ENCODE measurements at regions not wholly inside any gene's neighbourhood (a gene's known extent, or its start where the extent isn't known, plus 50 kb on each side); places are given as distances from the start of the nearest gene placed in this dataset.

DNA sequence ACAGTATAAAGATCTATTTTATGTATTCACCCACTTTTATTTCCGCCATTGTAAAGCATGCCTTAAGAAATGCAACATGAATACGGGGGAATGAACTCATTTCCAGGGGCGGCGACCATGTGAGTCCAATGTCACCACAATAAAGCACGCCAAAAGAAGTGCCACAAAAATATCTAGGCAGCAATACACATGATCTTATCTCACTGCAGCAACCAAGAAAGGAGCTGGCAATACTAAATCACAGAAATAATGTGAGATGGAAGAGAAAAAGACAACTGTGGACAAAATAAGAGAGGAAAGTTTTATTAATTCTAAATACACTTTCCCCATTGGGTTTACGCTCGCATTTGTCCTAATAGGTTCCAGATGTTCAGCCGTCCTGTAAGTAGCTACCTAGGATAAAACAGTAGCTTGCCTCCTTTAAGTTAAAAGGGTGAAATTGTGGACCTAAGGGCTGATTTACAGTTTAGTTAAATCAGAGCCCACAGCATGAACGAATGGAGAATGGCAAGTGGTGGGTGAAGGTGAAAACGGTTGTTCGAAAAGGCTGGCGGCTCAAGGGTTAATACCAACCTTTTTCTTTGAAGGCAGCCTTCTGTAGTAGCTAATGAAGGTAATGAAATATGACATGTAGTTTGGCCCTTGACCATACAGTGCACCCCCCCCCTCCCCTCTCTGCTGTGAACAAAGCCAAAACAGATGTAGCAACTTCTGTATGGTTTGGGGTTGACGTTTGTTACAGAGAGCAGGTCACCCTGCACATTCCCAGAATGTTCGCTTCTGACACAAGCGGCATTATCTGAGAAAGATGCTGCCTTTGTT, 504.2 kb upstream of the PSMD7 start:
- CTCF ChIA-PET: no interaction called here
- no peak for DNase-seq (ENCODE audit: low read depth, low spot score)

More for the DNA sequence above, 504.2 kb upstream of the PSMD7 start:
- FAIRE-seq (no peak), ATAC-seq (no peak)
- H3K36me3 ChIP-seq (ENCODE audit: control insufficient read depth in 2 of 2, insufficient read depth in 2 of 2, low read length in 1 of 2): no peaks in the 10 kb centered on the region
- BruUV-seq (replicated peaks): no TSS peak
- no peaks in the 10 kb centered on the region for H3K27me3 ChIP-seq (replicated peaks in 1 of 2; ENCODE audit: control insufficient read depth in 2 of 2, insufficient read depth in 2 of 2, low read length in 1 of 2)
- ChIA-PET POLR2A (no interaction called here), SMC1A (ENCODE audit: uncharacterized antibody, unreplicated experiment) (no interaction called here), RAD21 (ENCODE audit: unreplicated experiment) (no interaction called here)
- H3K4me1 ChIP-seq (ENCODE audit: control insufficient read depth, insufficient read depth, low read length): no peaks in the 10 kb centered on the region
- H3K79me2 ChIP-seq (ENCODE audit: control insufficient read depth, insufficient read depth, low read length): no peaks in the 10 kb centered on the region
- H2AFZ ChIP-seq (ENCODE audit: control insufficient read depth, low read depth, low read length): no peak overlapping the region
- H3K4me2 ChIP-seq (ENCODE audit: control insufficient read depth, insufficient read depth): no peak overlapping the region
- no peak overlapping the region for H3K9ac ChIP-seq (ENCODE audit: control insufficient read depth, insufficient read depth, low read length)
- no peak overlapping the region for H3K27ac ChIP-seq (ENCODE audit: control insufficient read depth, insufficient read depth)
- intact Hi-C loops (cut with micrococcal nuclease; ENCODE audit: unreplicated experiment) (no loop called here), in situ Hi-C loops (cut with MboI) (no loop called here)
- 51% methylated on average over 15 of the region's 15 CpGs for WGBS (ENCODE audit: insufficient coverage, insufficient replicate concordance, low lambda C conversion rate, missing lambda C conversion rate)
- H3K4me3 ChIP-seq: no peak overlapping the region
- no peak for TF ChIP-seq RCOR1 (conservative IDR thresholded peaks at IDR 0.05; ENCODE audit: low read depth, low read length)
- TF ChIP-seq, protein P1, sequence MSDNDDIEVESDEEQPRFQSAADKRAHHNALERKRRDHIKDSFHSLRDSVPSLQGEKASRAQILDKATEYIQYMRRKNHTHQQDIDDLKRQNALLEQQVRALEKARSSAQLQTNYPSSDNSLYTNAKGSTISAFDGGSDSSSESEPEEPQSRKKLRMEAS (IDR thresholded peaks at IDR 0.05; ENCODE audit: low read depth, low read length): no peak
- no peak for TF ChIP-seq TCF12 (IDR thresholded peaks at IDR 0.05; ENCODE audit: low read depth, low read length)
- no peak for TF ChIP-seq ESRRA (IDR thresholded peaks at IDR 0.05; ENCODE audit: low read length)
- TF ChIP-seq, protein P2, sequence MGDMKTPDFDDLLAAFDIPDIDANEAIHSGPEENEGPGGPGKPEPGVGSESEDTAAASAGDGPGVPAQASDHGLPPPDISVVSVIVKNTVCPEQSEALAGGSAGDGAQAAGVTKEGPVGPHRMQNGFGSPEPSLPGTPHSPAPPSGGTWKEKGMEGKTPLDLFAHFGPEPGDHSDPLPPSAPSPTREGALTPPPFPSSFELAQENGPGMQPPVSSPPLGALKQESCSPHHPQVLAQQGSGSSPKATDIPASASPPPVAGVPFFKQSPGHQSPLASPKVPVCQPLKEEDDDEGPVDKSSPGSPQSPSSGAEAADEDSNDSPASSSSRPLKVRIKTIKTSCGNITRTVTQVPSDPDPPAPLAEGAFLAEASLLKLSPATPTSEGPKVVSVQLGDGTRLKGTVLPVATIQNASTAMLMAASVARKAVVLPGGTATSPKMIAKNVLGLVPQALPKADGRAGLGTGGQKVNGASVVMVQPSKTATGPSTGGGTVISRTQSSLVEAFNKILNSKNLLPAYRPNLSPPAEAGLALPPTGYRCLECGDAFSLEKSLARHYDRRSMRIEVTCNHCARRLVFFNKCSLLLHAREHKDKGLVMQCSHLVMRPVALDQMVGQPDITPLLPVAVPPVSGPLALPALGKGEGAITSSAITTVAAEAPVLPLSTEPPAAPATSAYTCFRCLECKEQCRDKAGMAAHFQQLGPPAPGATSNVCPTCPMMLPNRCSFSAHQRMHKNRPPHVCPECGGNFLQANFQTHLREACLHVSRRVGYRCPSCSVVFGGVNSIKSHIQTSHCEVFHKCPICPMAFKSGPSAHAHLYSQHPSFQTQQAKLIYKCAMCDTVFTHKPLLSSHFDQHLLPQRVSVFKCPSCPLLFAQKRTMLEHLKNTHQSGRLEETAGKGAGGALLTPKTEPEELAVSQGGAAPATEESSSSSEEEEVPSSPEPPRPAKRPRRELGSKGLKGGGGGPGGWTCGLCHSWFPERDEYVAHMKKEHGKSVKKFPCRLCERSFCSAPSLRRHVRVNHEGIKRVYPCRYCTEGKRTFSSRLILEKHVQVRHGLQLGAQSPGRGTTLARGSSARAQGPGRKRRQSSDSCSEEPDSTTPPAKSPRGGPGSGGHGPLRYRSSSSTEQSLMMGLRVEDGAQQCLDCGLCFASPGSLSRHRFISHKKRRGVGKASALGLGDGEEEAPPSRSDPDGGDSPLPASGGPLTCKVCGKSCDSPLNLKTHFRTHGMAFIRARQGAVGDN (IDR thresholded peaks at IDR 0.05): no peak
- TF ChIP-seq ZNF274 (IDR thresholded peaks at IDR 0.05; ENCODE audit: insufficient read depth, insufficient read length): no peak
- TF ChIP-seq NBN (IDR thresholded peaks at IDR 0.05): no peak
- TF ChIP-seq MEF2B (IDR thresholded peaks at IDR 0.05; ENCODE audit: partially characterized antibody, poor library complexity, severe bottlenecking): no peak
- no peak for TF ChIP-seq FOS (IDR thresholded peaks at IDR 0.05; ENCODE audit: borderline replicate concordance, extremely low read depth, insufficient read length)
- H3K9me3 ChIP-seq (replicated peaks; ENCODE audit: control insufficient read depth, insufficient read depth, low read length): no peaks in the 10 kb centered on the region
- H4K20me1 ChIP-seq (ENCODE audit: control insufficient read depth, insufficient read depth): no peaks in the 10 kb centered on the region
